ENCODE measurements at regions not wholly inside any gene's neighbourhood (a gene's known extent, or its start where the extent isn't known, plus 50 kb on each side); places are given as distances from the start of the nearest gene placed in this dataset.
"Not testable (repeated sequence)": the region's sequence is repeated elsewhere in the genome, so short reads cannot be mapped to it uniquely, and the experiment has no call there.

GRCh38 chrX:63186137-63186536 lies 165.0 kb downstream of the SPIN4 start:
- no peak for DNase-seq (ENCODE audit: low read depth in 3 of 3, low spot score in 1 of 3)

- not testable (repeated sequence) for DNase-seq (ENCODE audit: low read depth in 3 of 3, low spot score in 1 of 3)
These were observed 171.3 kb downstream of the SPIN4 start for GRCh38 chrX:63179852-63180251.

GRCh38 chrX:63176578-63176977 lies 174.6 kb downstream of the SPIN4 start:
- not testable (repeated sequence) for DNase-seq (ENCODE audit: low read depth in 3 of 3, low spot score in 1 of 3)

GRCh38 chrX:63173841-63174718 lies 177.1 kb downstream of the SPIN4 start:
- DNase-seq (ENCODE audit: low read depth in 3 of 3, low spot score in 1 of 3) = not testable (repeated sequence)

GRCh38 chrX:63169416-63169815 lies 181.7 kb downstream of the SPIN4 start:
- not testable (repeated sequence) for DNase-seq (ENCODE audit: low read depth in 3 of 3, low spot score in 1 of 3)

GRCh38 chrX:63168949-63169348 lies 182.2 kb downstream of the SPIN4 start:
- DNase-seq (ENCODE audit: low read depth in 3 of 3, low spot score in 1 of 3) = not testable (repeated sequence)

GRCh38 chrX:63167002-63167401 lies 184.1 kb downstream of the SPIN4 start:
- not testable (repeated sequence) for DNase-seq (ENCODE audit: low read depth in 3 of 3, low spot score in 1 of 3)

- DNase-seq (ENCODE audit: low read depth in 3 of 3, low spot score in 1 of 3) = not testable (repeated sequence)
These were observed 190.1 kb downstream of the SPIN4 start for GRCh38 chrX:63160994-63161393.

- not testable (repeated sequence) for DNase-seq (ENCODE audit: low read depth in 3 of 3, low spot score in 1 of 3)
These were observed 190.8 kb downstream of the SPIN4 start for GRCh38 chrX:63160340-63160739.

- not testable (repeated sequence) for DNase-seq (ENCODE audit: low read depth in 3 of 3, low spot score in 1 of 3)
These were observed 205.6 kb downstream of the SPIN4 start for GRCh38 chrX:63145526-63145925.

- DNase-seq (ENCODE audit: low read depth in 3 of 3, low spot score in 1 of 3) = not testable (repeated sequence)
These were observed 208.5 kb downstream of the SPIN4 start for GRCh38 chrX:63142588-63142987.

GRCh38 chrX:63135859-63136258 lies 215.3 kb downstream of the SPIN4 start:
- not testable (repeated sequence) for DNase-seq (ENCODE audit: low read depth in 3 of 3, low spot score in 1 of 3)

GRCh38 chrX:63128509-63128908 lies 222.6 kb downstream of the SPIN4 start:
- no peak for DNase-seq (ENCODE audit: low read depth in 3 of 3, low spot score in 1 of 3)

GRCh38 chrX:63115196-63115595 lies 235.9 kb downstream of the SPIN4 start:
- no peak for DNase-seq (ENCODE audit: low read depth in 3 of 3, low spot score in 1 of 3)

GRCh38 chrX:63101879-63102620 lies 249.1 kb downstream of the SPIN4 start:
- no peak for DNase-seq (ENCODE audit: low read depth in 3 of 3, low spot score in 1 of 3)

GRCh38 chrX:63058204-63058603 lies 292.9 kb downstream of the SPIN4 start:
- DNase-seq (ENCODE audit: low read depth in 3 of 3, low spot score in 1 of 3) = no peak

- DNase-seq (ENCODE audit: low read depth in 3 of 3, low spot score in 1 of 3) = no peak
These were observed 300.9 kb downstream of the SPIN4 start for GRCh38 chrX:63050225-63050624.

GRCh38 chrX:63032811-63033210 lies 318.3 kb downstream of the SPIN4 start:
- DNase-seq (ENCODE audit: low read depth in 3 of 3, low spot score in 1 of 3) = no peak

GRCh38 chrX:63013549-63013948 lies 337.6 kb downstream of the SPIN4 start:
- DNase-seq (ENCODE audit: low read depth in 3 of 3, low spot score in 1 of 3) = no peak

GRCh38 chrX:63012574-63012973 lies 338.6 kb downstream of the SPIN4 start:
- no peak for DNase-seq (ENCODE audit: low read depth in 3 of 3, low spot score in 1 of 3)

GRCh38 chrX:63000196-63000595 lies 350.9 kb downstream of the SPIN4 start:
- not testable (repeated sequence) for DNase-seq (ENCODE audit: low read depth in 3 of 3, low spot score in 1 of 3)
